WTC11 (cell line): ENCODE measurements at regions not wholly inside any gene's neighbourhood (a gene's known extent, or its start where the extent isn't known, plus 50 kb on each side); places are given as distances from the start of the nearest gene placed in this dataset.

Source experiments
- ATAC-seq: fragments of 200-7000 bp; cut with Tn5 transposase; 2 replicates; pipeline ENCODE4 v1.10.0; 2021; ENCODE audit warnings: mild to moderate bottlenecking, moderate library complexity
- CTCF ChIA-PET: fragments of 300-600 bp; sonication (Branson Sonifier 250); formaldehyde crosslinking; loops from one replicate; lab custom pipeline; 2021; ENCODE audit warnings: antibody characterized with exemption; lab: Charles Lee
- POLR2A ChIA-PET: fragments of 350-600 bp; sonication (Branson Sonifier 250); formaldehyde crosslinking; loops from one replicate; lab custom pipeline; 2021; ENCODE audit warnings: antibody characterized with exemption; lab: Charles Lee
- DNase-seq: peaks from one replicate; pipeline ENCODE4 v3.0.0; 2021; ENCODE audit warnings: low spot score
- H3K27ac Mint-ChIP-seq: 2 replicates; pipeline ENCODE4 v1.8.0; 2021; ENCODE audit warnings: mixed read lengths
- H3K27me3 Mint-ChIP-seq: 2 replicates; pipeline ENCODE4 v1.8.0; 2021; ENCODE audit warnings: low read depth, mild to moderate bottlenecking, moderate library complexity, mixed read lengths
- H3K36me3 Mint-ChIP-seq: 2 replicates; pipeline ENCODE4 v1.8.0; 2021; ENCODE audit warnings: mixed read lengths
- H3K4me1 Mint-ChIP-seq: 2 replicates; pipeline ENCODE4 v1.8.0; 2022; ENCODE audit warnings: mixed read lengths
- H3K4me3 Mint-ChIP-seq: 2 replicates; pipeline ENCODE4 v1.8.0; 2021; ENCODE audit warnings: mild to moderate bottlenecking, moderate library complexity, mixed read lengths
- H3K9me3 Mint-ChIP-seq: 2 replicates; pipeline ENCODE4 v1.8.0; 2021; ENCODE audit warnings: mixed read lengths
- E2F4 ChIP-seq: sonication (generic); formaldehyde crosslinking; IDR thresholded peaks from 2 replicates; pipeline ENCODE4 v1.8.1; 2022; ENCODE audit warnings: low read depth, mild to moderate bottlenecking, moderate library complexity, missing genetic modification reagents, borderline replicate concordance
- ERG ChIP-seq: fragments of 250-450 bp; sonication (Bioruptor Pico); IDR thresholded peaks from 2 replicates; pipeline ENCODE4 v1.8.0; 2021; ENCODE audit warnings: mild to moderate bottlenecking
- HMGXB4 ChIP-seq: sonication (generic); formaldehyde crosslinking; IDR thresholded peaks from 2 replicates; pipeline ENCODE4 v1.8.1; 2023; ENCODE audit warnings: mild to moderate bottlenecking, moderate library complexity, missing genetic modification reagents
- IRF1 ChIP-seq: sonication (generic); formaldehyde crosslinking; IDR thresholded peaks from 2 replicates; pipeline ENCODE4 v1.8.0; 2023; ENCODE audit warnings: missing genetic modification reagents
- JUN ChIP-seq: sonication (generic); formaldehyde crosslinking; IDR thresholded peaks from 2 replicates; pipeline ENCODE4 v1.8.0; 2023; ENCODE audit warnings: mild to moderate bottlenecking, missing genetic modification reagents
- MAX ChIP-seq: sonication (generic); formaldehyde crosslinking; IDR thresholded peaks from 2 replicates; pipeline ENCODE4 v1.8.0; 2022; ENCODE audit warnings: mild to moderate bottlenecking, missing genetic modification reagents
- RELA ChIP-seq: sonication (generic); formaldehyde crosslinking; IDR thresholded peaks from 2 replicates; pipeline ENCODE4 v1.8.1; 2022; ENCODE audit warnings: missing genetic modification reagents, mild to moderate bottlenecking, borderline replicate concordance
- RORB ChIP-seq: fragments of 250-450 bp; sonication (Bioruptor Pico); IDR thresholded peaks from 2 replicates; pipeline ENCODE4 v1.9.0; 2021; ENCODE audit warnings: mild to moderate bottlenecking
- SMAD3 ChIP-seq: sonication (generic); formaldehyde crosslinking; IDR thresholded peaks from 2 replicates; pipeline ENCODE4 v1.8.0; 2022; ENCODE audit warnings: missing genetic modification reagents, mild to moderate bottlenecking, borderline replicate concordance
- SMAD4 ChIP-seq: sonication (generic); formaldehyde crosslinking; IDR thresholded peaks from 2 replicates; pipeline ENCODE4 v1.8.0; 2022; ENCODE audit warnings: mild to moderate bottlenecking, missing genetic modification reagents
- TP53 ChIP-seq: sonication (generic); formaldehyde crosslinking; IDR thresholded peaks from 2 replicates; pipeline ENCODE4 v1.8.1; 2023; ENCODE audit warnings: mild to moderate bottlenecking, missing genetic modification reagents
- ZBTB21 ChIP-seq: sonication (generic); formaldehyde crosslinking; IDR thresholded peaks from 2 replicates; pipeline ENCODE4 v1.8.1; 2023; ENCODE audit warnings: mild to moderate bottlenecking, missing genetic modification reagents, borderline replicate concordance
- ZNF219 ChIP-seq: sonication (generic); formaldehyde crosslinking; IDR thresholded peaks from 2 replicates; pipeline ENCODE4 v1.8.0; 2023; ENCODE audit warnings: missing genetic modification reagents, mild to moderate bottlenecking, borderline replicate concordance
- ZNF281 ChIP-seq: sonication (generic); formaldehyde crosslinking; IDR thresholded peaks from 2 replicates; pipeline ENCODE4 v1.8.0; 2023; ENCODE audit warnings: mild to moderate bottlenecking, missing genetic modification reagents
- ZNF671 ChIP-seq: fragments of 250-450 bp; sonication (Bioruptor Pico); IDR thresholded peaks from 2 replicates; pipeline ENCODE4 v1.8.0; 2021; ENCODE audit warnings: mild to moderate bottlenecking

- Mint-ChIP-seq H3K4me3 (no peak overlapping the region), H3K9me3 (peaks cover 13% of the 10 kb centered on the region), H3K27me3 (no peaks in the 10 kb centered on the region; the same call in 1 of the 2 replicates), H3K36me3 (no peaks in the 10 kb centered on the region), H3K27ac (no peak overlapping the region), H3K4me1 (peaks cover 16% of the 10 kb centered on the region)
- CTCF ChIA-PET, result interaction anchor here (0.8 kb wide), 1 partner anchor 28 kb away, joined by 3 read pairs; no protein-coding TSS in a partner anchor
- TF ChIP-seq RORB (CRISPR knock-in tag) (no peak), ZBTB21 (CRISPR knock-in tag) (no peak), ZNF671 (no peak), ZNF219 (CRISPR knock-in tag) (no peak), TP53 (CRISPR knock-in tag) (no peak), MAX (no peak), ZNF281 (CRISPR knock-in tag) (no peak), JUN (CRISPR knock-in tag) (no peak), HMGXB4 (no peak), SMAD4 (CRISPR knock-in tag) (no peak), E2F4 (CRISPR knock-in tag) (no peak), SMAD3 (no peak)
- ATAC-seq (no peak), DNase-seq (no peak)
- POLR2A ChIA-PET, result no interaction called here
Measured at GRCh38 chr1:29820401-29820800, 584.1 kb downstream of the PTPRU start.

GRCh38 chr1:29812408-29813135, 576.2 kb downstream of the PTPRU start:
- Mint-ChIP-seq H3K4me1 (peaks cover 3% of the 10 kb centered on the region; the same call in 1 of the 2 replicates), H3K27me3 (no peaks in the 10 kb centered on the region), H3K4me3 (no peak overlapping the region), H3K27ac (no peak overlapping the region), H3K36me3 (no peaks in the 10 kb centered on the region), H3K9me3 (no peaks in the 10 kb centered on the region)
- TF ChIP-seq IRF1 (CRISPR knock-in tag) (no peak), RELA (no peak), ERG (CRISPR knock-in tag) (no peak)
- ChIA-PET CTCF (no interaction called here), POLR2A (no interaction called here)
- DNase-seq (no peak), ATAC-seq (no peak)
